GM18519 (cell line): ENCODE measurements at regions not wholly inside any gene's neighbourhood (a gene's known extent, or its start where the extent isn't known, plus 50 kb on each side); places are given as distances from the start of the nearest gene placed in this dataset.
"Not testable (repeated sequence)": the region's sequence is repeated elsewhere in the genome, so short reads cannot be mapped to it uniquely, and the experiment has no call there.

ENCODE experiments used
- ATAC-seq: cut with Tn5 transposase; IDR thresholded peaks from one replicate; pipeline ENCODE4 v1.9.1; 2021; ENCODE audit warnings: mild to moderate bottlenecking, moderate library complexity; ENCODE audit not compliant: unreplicated experiment, low FRiP score

DNA sequence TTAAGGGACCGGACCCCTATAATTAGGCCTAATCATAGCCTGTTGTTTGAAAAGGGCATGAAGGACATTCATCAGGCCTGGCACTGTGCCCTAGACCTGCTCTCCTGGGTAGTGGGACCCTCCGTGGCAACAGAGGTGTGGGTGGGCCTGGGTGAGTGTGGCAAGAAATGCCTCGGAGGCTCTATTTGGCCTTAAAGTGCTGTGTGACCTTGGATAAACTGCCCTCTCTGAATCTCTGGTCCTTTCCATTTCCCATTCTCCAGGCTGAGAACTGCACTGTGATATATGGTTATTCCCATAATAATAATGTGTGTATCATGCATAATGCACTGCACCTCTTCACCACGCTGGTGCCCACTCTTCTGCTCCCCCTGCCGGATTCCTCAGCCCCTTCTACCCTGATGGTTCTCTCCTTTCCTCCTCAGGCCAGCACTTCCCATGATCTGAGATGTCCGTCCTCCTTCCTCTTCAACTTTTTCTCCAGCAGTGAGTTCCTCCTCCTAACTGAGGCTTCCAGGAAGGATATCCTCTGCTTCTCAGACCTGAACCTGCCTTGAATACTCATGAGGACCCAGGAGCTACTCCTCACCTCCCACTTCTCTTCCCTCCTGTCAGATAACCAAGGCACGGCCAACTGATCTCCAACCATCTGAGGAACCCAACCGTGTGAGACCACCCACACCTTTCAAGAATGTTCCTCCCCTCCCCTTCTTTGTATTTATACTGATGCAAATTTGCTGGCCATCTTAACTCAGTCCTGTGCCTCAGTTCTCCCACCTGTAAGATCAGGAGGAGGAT is 111.0 kb upstream of the PZP start:
- no peak for ATAC-seq

DNA sequence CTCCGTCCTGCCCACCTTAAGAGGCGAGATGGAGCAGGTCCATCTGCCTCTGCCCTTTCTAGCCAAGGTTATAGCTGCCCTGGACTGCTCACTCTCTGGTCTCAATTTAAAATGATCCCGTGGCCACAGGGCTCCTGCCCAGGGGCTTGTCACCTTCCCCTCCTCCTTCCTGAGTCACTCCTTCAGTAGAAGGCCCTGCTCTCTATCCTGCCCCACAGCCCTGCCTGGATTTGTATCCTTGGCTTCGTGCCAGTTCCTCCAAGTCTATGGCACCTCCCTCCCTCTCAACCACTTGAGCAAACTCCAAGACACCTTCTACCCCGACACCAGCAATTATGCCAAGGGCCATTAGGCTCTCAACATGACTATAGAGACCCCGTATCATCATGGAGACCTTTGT is 105.3 kb upstream of the PZP start:
- ATAC-seq = not testable (repeated sequence)

DNA sequence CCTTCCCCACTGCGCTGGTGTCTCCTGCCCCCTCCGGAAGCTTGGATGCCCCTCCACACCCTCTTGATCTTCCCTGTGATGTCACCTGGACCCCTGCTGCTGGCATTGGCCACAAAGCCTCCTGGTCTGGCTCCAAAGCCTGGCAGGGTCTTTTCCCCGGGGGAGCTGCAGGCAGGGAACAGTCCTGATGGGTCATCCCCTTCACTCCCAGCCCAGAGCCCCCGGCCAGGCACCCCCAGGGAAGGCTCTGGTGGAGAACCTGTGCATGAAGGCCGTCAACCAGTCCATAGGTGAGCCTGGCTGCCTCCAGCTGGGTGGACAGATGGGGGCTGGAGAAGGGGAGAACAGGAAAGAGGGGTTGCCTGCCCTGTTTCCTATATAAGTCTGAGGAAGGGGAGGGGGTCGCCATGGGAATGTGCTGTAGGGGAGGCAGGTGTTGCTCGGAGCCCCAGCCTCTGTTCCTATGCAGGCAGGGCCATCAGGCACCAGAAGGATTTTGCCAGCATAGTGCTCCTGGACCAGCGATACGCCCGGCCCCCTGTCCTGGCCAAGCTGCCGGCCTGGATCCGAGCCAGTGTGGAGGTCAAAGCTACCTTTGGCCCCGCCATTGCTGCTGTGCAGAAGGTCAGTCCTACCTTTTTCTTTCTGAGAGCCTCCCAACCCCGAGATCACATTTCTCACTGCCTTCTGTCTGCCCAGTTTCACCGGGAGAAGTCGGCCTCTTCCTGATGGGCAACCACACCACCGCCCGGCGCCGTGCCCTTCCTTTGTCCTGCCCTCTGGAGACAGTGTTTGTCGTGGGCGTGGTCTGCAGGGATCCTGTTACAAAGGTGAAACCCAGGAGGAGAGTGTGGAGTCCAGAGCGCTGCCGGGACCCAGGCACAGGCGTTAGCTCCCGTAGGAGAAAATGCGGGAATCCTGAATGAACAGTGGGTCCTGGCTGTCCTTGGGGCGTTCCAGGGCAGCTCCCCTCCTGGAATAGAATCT is 104.5 kb upstream of the PZP start:
- ATAC-seq = not testable (repeated sequence)

DNA sequence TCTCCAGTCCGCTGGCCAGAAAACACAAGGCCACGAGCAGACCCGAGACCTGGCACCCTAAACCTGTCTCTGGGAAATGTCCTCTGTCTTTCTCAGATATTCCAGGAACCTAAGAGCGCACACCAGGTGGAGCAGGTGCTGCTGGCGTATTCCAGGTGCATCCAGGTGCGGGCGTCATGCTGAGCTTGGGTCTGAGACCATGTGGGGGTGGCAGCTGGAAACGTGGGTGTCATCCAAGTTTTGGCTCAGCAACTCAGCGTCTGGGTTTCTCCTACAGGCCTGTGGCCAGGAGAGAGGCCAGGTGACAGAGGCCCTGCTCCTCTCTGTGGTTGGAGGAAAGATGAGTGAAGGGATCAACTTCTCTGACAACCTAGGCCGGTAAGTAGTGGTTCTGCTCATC is 103.3 kb upstream of the PZP start:
- not testable (repeated sequence) for ATAC-seq

DNA sequence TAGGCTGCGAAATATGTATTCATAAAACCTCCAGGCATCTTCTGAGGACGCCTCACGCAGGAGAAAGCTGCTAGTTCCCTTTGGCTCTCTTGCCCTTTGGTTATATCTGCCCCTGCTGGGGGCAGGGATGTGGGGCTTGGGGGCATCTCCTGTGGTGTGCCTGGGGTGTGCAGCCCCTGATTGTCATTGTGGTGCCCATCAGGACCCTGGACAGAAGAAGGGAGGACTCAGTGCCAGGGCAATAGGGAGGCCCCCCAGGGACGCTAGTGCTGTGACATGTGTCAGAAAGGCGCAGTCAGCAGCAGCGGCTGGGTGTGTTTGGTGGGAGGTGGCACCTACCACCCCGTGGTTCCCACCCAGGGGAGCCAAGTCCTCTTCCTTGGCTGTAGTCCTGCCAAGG is 102.5 kb upstream of the PZP start:
- not testable (repeated sequence) for ATAC-seq

DNA sequence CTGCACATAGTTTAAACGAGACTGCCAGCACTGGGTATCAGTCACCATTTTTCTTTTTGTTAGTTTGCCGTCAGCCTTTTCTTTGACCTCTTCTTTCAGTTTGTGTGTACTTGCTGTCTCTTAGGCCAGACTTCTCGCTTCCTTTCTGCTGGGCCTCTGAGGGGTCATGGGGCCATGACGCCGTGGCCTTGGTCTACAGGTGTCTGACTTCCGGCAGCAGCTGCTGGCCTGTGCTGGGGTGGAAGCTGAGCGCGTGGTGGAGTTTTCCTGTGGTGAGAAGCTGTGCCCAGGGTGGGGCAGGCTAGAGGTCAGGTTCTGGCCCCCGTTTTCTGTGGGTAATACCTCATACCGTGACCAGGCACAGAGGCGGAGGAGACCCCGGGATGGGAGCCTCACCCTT is 101.6 kb upstream of the PZP start:
- ATAC-seq = not testable (repeated sequence)

DNA sequence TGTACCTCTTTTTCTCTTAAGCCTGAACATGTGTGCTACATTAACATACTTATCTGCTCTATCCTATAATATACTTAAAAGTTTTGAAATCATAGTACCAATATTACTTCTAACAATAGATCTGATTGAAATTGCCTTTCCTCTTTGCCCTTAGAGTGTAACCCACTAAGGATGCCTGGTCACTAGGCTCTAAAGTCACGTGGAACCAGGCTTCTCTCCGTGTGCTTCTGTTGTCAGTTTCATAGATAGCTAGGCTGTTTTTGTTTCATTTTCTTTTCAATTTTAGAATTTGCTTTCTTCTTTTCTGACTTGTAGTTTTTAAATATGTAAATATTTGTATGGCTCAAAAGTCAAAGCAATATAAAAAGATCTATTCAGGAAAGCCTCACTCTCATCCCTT is 100.5 kb upstream of the PZP start:
- not testable (repeated sequence) for ATAC-seq

DNA sequence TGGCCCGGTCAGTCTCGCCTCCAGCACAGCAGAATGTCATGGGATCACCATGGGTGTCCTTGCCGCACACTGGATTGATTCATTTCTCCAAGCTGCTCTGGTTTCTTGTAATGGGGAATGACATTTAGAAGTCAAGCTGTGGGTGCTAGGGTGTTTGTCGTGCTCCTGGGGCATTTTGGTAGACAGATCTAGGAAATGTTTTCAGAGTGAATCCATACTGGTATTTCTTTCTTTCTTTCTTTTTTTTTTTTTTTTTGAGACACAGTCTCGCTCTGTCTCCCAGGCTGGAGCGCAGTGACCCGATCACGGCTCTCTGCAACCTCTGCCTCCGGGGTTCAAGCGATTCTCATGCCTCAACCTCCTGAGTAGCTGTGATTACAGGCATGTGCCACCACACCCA is 100.0 kb upstream of the PZP start:
- not testable (repeated sequence) for ATAC-seq

DNA sequence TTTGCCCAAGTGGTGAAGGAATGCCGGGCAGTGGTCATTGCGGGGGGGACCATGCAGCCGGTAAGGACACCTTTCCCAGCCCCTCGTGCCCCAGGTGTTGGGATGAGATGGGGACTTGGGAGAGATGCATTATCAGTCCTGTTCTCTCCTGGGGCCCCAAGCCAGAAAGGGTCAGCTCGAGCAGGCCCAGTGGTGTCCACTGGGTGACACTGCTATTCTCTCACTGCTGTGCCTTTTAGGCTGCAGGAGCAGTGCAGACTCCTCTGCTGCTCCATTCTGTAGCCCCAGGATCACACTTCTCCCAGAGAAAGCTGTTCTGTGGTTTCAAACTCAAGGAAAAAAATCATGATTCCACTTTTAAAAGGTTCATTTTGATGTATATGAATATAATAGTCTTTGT is 99.1 kb upstream of the PZP start:
- ATAC-seq = not testable (repeated sequence)

DNA sequence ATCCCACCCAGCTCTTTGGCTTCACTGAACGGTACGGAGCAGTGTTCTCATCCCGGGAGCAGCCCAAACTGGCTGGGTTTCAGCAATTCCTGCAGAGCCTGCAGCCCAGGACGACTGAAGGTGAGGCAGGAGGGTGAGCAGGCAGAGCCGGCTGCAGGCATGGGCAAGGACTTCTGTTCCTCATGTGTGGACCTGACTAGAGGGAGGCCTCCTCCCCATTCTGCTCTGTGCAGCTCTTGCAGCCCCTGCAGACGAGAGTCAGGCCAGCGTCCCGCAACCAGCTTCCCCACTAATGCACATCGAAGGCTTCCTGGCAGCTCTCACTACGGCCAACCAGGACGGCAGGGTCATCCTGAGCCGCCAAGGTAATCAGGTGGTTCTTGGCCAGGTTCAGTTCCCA is 97.8 kb upstream of the PZP start:
- not testable (repeated sequence) for ATAC-seq

DNA sequence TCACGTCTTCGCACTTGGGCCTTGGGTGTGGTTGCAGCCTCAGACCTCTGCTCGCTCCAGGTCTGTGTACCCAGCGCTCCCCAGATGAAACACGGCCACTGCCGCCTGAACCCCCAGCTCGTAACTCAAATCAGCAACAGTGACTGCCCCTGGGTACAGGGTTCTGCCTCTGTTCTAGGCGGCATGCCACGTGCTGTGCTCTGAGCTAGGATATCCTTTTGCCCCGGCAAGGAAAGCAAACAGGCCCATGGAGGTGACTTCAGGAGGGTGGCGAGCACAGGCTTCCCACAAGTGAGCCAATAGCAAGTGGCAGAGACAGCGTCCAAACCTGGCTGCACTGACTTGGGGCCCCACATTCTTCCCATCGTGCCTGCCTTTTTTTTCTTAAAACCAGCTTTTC is 96.3 kb upstream of the PZP start:
- ATAC-seq = not testable (repeated sequence)

DNA sequence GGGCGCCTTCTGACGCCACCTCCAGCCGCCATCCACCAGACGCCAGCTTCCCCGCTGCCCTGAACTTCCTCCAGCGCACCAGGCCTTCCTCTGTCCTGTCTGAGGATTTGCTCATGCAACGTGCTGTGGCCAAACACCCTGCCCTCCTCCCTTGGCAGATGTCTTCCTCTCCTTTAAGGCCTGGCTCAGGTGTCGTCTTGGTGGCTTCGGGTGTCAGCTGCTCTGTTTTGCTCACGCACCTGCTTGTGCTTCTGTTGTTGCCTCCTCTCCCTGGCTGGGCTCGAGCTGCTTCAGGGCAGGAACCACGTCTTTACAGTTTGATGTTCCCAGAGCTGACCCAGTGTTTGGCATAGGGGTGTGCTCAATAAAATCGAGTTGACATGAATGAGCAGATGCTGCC is 87.7 kb upstream of the PZP start:
- ATAC-seq = not testable (repeated sequence)

DNA sequence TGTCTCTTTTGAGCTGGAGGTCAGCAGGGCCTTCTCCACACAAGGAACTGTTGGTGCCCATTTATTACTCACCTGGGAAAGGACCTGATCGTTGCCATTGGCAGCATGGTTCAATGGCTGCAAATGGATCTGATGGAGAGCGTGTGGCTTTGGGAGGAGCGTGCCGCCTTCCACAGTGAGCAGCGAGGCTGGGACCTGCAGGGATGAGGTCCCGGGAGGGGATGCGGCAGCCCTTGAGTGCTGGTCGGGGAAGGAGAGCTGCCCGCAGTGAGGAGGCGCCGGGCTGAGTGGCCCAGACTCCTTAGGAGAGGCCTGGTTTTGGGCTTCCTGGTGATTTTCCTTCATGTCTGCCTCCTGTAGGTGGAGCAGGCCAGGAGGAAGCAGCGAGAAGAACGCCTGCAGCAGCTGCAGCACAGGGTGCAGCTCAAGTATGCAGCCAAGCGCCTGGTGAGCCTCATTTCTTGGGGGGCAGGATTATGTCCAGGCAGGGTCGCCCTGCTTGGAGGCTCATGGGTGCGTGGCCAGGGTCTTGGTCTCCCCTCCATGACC is 86.0 kb upstream of the PZP start:
- not testable (repeated sequence) for ATAC-seq

DNA sequence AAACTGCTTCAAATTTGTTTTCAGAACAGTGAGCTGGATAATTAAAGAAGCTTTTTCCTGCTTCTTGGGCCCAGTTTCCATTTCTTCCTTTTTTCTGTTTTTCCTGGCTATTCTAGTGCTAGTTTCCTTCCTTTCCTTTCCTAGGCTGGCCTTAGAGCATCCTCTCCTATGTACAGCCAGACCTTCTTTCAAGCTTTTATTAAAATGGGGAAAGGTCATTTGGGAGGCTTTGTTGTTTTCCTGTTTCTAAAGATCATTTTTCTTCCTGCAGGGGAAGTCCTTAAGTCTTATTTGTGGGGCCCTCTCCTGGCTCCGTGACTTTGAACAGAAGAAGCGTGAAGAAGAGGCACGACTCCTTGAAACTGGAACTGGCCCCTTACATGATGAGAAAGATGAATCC is 85.2 kb upstream of the PZP start:
- ATAC-seq = not testable (repeated sequence)

DNA sequence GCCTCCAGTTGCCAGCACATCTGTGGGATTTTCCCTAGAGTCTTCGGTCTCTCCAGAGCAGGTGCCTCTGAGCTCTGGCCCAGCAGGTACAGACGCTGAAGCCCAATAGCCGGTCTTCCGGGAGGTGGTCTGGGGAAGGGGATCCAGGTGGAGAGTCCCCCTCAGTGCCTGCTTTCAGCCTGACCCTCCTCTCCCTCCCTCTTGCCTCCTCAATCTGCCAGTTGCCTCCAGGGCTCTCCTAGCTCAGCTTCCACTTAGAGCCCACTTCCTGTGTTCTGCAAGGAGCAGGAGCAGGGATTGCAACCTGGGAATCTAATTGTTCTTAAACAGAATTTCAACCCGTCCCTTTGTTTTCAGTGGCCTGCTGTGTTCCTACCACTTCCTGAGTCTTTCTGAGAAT is 81.8 kb upstream of the PZP start:
- ATAC-seq = not testable (repeated sequence)

DNA sequence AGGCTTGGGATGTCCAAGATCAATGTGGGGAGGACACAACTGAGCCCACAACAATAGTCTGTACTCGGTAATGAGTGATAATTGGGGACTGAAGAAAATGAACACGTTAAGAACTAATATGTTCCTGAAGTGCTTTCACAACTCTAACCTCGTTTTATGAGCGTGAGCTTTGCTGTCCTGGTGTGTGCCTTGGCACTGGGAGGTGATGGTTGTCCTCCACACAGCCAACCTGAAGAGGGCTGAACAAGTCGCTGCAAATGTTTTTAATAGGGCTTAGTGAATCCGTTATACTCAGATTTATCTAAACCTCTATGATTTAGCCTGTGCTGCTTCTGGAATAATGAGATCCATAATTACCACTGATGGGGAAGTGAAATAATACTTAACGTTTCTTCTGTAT is 76.5 kb upstream of the PZP start:
- peak; percentile 16 for ATAC-seq

DNA sequence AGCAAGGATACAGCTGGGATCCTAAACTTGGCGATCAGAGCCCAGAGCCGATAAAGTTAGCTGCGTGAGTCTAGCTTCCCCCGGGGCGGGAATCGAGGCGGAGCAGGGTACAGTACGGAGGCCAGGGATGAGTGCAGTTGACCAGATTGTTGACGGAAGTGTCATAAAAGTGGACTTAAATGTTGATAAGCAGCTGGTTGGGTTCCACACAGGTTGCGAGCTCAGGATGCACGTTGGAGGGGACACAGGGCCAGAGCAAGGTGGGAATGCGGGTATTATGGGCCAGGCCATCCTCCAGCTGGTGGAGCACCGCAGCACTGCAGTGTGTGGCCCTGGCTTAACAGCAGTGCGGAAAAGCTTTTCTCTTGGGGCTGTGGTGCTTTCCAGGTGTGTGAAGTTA is 76.0 kb upstream of the PZP start:
- ATAC-seq = peak; percentile 23

DNA sequence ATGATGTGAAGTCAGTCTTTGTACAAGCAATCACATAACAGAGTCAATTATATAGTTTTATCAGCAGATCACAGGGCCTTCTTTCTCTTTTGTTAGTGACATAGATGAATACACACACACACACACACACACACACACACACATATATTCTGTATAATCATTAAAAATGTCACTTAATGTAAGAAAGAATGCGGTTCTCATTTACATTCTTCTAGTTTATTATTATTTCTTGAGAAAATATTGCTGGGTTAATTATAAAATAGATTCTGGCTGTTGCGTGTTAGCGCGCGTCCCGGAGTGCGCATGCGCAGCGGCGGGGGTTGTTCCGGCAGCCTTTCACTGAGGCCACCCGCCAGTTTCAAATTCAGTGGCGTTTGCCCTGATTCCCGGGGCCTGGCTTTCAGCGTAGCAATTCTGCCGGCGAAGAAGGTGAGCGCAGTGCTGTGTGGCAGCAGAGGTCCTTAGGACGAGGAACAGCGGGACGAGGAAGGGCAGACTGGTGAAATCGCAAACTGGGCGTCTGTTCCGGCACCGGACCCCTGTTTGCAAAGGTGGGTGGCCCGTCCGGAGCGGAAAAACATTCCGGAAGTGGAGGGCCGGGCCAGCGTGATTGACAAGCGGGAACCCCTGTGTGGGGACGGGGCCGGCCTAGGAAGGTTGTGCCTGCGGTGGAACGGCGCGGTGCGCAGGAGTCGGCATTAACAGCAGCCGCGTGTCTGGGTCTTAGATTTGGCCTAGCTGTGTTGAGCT is 75.3 kb upstream of the PZP start:
- ATAC-seq = peak; percentile 58

DNA sequence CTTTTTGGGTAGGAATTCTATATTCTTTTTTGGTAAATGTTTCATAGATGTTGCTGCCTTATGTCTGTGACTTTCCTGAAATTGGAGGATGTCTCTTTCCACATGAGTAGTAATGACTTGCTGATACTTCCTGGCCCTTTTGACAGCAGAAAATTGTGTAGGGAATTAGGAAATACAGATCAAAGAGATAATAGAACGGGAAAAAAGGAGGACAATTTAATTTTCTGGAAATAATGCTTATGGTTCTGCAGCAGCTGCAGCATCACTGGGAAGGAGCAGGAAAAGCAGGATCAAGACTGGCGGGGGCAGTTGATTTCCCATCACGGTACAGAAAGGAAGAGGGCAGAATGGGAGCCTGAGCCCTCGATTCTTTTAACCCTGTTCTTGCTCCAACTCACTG is 68.8 kb upstream of the PZP start:
- ATAC-seq = no peak

DNA sequence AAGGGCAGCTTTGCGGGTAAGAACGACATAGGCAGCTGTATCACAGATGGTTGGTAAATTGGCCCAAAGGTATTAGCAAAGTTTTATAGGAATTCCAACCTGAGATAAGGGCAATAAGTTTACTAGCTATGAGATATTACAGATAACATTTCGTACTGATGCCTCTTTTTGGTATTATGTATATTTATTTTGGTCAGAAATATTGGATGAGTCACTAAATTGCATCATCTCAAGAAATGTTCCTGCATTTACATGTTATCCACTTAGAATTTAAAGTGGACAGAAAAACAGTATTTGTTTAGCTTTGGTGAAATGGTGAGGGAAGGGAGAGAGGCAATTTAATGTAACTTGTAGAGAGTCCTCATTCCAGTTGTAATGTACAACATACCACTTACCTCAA is 65.1 kb upstream of the PZP start:
- no peak for ATAC-seq
